NCI-H774 (cell line): ENCODE measurements at regions not wholly inside any gene's neighbourhood (a gene's known extent, or its start where the extent isn't known, plus 50 kb on each side); places are given as distances from the start of the nearest gene placed in this dataset.

Experiments
- DNase-seq: peaks from one replicate; lab custom pipeline; 2025; lab: John Stamatoyannopoulos, UW

GRCh38 chr9:1429297-1429696 is 379.1 kb downstream of the DMRT2 start:
- DNase-seq, result no peak

- DNase-seq, result no peak
Observed at GRCh38 chr9:1431461-1431860, 381.3 kb downstream of the DMRT2 start.

- no peak for DNase-seq
Observed at GRCh38 chr9:1434052-1434767, 384.1 kb downstream of the DMRT2 start.

- no peak for DNase-seq
Observed at GRCh38 chr9:1434811-1435210, 384.7 kb downstream of the DMRT2 start.

- DNase-seq, result no peak
Observed at GRCh38 chr9:1440256-1440655, 390.1 kb downstream of the DMRT2 start.

GRCh38 chr9:1442105-1442504 is 391.9 kb downstream of the DMRT2 start:
- no peak for DNase-seq

GRCh38 chr9:1443450-1443849 is 393.3 kb downstream of the DMRT2 start:
- DNase-seq, result no peak

GRCh38 chr9:1446671-1447070 is 396.5 kb downstream of the DMRT2 start:
- no peak for DNase-seq

- no peak for DNase-seq
Observed at GRCh38 chr9:1453636-1454035, 403.5 kb downstream of the DMRT2 start.

GRCh38 chr9:1454211-1454610 is 404.1 kb downstream of the DMRT2 start:
- DNase-seq, result no peak

GRCh38 chr9:1454616-1455347 is 404.6 kb downstream of the DMRT2 start:
- no peak for DNase-seq

- no peak for DNase-seq
Observed at GRCh38 chr9:1455766-1456165, 405.6 kb downstream of the DMRT2 start.

- no peak for DNase-seq
Observed at GRCh38 chr9:1456301-1457024, 406.3 kb downstream of the DMRT2 start.

- DNase-seq, result no peak
Observed at GRCh38 chr9:1457460-1457859, 407.3 kb downstream of the DMRT2 start.

- DNase-seq, result no peak
Observed at GRCh38 chr9:1458503-1458902, 408.3 kb downstream of the DMRT2 start.

- peak; percentile 6 for DNase-seq
Observed at GRCh38 chr9:1460143-1460769, 410.1 kb downstream of the DMRT2 start.

GRCh38 chr9:1461812-1462211 is 411.7 kb downstream of the DMRT2 start:
- no peak for DNase-seq

GRCh38 chr9:1462626-1463308 is 412.6 kb downstream of the DMRT2 start:
- no peak for DNase-seq

- DNase-seq, result no peak
Observed at GRCh38 chr9:1469996-1470395, 419.8 kb downstream of the DMRT2 start.

GRCh38 chr9:1473956-1474634 is 423.9 kb downstream of the DMRT2 start:
- DNase-seq, result no peak

GRCh38 chr9:1474671-1475070 is 424.5 kb downstream of the DMRT2 start:
- no peak for DNase-seq
